HG02884 (cell line): ENCODE measurements at regions not wholly inside any gene's neighbourhood (a gene's known extent, or its start where the extent isn't known, plus 50 kb on each side); places are given as distances from the start of the nearest gene placed in this dataset.

Experiments
- ATAC-seq: cut with Tn5 transposase; IDR thresholded peaks from one replicate; pipeline ENCODE4 v1.9.1; 2021; ENCODE audit warnings: mild to moderate bottlenecking, moderate library complexity; ENCODE audit not compliant: unreplicated experiment

DNA sequence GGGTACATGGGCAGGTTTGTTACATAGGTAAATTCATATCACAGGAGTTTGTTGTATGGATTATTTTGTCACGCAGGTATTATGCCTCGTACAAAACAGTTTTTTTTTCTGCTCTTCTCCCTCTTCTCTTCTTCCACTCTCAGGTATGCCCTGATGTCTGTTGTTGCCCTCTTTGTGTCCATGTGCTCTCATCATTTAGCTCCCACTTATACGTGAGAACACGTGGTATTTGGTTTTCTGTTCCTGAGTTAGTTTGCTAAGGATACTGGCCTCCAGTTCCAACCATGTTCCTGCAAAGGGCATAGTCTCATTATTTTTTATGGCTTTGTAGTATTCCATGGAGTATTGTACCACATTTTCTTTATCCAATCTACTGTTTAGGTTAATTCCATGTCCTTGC is 65.7 kb downstream of the UNC5CL start:
- no peak for ATAC-seq

DNA sequence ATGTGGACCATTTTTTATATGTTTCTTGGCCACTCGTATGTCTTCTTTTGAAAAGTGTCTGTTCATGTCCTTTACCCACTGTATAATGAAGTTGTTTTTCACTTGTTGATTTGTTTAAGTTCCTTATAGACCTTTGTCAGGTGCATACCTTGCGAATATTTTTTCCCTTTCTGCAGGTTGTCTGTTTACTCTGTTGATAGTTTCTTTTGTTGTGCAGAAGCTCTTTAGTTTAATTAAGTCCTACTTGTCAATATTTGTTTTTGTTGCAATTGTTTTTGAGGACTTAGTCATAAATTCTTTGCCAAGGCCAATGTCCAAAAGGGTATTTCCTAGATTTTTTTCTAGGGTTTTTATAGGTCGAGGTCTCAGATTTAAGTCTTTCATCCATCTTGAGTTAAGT is 66.2 kb downstream of the UNC5CL start:
- ATAC-seq = no peak

DNA sequence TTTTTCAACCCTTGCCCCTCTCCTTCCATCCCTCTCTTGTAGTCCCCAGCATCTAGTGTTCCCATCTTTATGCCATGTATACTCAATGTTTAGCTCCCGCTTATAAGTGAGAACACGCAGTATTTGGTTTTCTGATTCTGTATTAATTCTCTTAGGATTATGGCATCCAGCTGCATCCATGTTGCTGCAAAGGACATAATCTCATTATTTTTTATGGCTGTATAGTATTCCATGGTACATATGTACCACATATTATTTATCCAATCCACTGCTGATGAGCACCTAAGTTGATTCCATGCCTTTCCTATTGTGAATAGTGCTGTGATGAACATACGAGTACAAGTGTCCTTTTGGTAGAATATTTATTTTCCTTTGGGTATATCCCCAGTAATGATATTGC is 66.8 kb downstream of the UNC5CL start:
- ATAC-seq = no peak

DNA sequence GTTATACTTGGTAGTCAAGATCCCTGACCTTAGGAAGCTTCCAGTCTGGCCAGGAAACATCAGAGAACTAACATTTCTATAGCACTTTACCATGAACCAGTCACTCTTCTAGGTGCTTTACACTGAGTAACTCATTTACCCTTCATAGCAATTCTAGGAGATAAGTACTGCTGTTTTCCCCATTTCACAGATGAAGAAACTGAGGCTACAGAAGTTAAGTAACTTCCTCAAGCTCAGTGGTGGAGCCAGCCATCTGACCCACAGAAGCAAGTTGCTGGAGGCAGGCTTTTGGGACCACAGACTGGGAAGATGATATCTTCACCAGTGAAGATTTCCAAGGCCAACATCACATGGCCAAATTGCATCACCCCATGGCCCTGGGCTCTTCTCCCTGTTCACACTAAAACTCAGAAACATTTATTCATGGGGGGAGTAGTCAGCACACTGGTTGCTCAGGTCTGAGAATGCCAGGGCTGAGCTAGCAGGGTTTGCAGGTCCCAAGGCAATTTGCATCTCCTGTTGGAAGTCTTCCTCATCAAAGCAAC is 70.3 kb downstream of the UNC5CL start:
- no peak for ATAC-seq

DNA sequence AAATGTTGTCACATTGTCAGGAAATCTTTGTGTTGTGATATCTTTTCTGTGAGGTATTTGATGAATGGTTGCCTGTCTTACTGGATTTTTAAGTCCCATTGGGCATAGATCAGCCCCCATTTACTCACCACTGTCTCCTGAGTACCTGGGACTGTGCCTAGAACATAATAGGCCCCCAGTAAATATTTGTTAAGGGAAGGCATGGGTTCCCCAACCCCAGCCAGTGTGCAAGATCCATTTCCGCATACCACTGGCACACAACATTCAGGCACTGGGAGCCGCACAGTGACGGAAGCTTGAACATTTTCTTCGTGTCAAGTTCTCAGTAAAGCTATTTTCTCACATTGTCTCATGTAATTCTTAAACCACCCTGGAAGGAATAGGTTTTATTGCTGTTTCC is 72.2 kb downstream of the UNC5CL start:
- no peak for ATAC-seq

DNA sequence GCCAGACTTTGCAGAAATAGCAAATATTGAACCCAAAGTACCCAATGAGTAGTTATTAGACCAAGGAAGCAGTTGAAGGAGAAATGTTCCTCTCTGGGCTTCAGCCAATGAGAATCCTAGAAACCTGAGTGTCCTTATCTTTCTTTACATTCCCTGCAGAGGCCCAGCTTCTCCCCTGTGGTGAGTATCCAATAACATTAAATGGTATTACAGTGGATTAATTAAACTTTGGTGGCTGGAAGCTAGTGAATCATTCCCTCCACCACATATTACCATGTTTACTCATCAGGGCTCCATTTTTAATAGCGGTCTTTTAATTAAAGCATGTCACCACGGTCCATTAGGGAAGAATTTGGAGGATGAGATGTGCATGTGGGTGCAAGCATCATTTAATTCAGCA is 74.0 kb downstream of the UNC5CL start:
- ATAC-seq = no peak

DNA sequence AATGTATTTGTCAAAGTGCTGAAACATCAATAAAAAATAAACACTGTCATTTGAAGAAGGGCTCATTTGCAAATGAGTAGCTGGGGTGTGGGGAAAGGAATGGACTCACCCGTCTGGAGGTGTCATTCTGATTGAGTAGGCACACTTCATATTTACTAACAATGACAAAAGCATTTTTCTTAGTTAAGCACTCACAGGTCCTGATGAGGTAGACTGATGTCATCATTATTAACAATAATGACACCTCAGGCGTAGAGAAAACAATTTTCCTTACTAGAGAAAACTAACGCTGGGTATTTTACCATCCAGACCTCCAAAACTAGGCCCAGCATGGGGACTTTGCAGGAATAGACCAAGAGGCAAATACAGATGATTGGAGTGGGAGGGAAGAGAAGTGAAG is 76.0 kb downstream of the UNC5CL start:
- no peak for ATAC-seq

DNA sequence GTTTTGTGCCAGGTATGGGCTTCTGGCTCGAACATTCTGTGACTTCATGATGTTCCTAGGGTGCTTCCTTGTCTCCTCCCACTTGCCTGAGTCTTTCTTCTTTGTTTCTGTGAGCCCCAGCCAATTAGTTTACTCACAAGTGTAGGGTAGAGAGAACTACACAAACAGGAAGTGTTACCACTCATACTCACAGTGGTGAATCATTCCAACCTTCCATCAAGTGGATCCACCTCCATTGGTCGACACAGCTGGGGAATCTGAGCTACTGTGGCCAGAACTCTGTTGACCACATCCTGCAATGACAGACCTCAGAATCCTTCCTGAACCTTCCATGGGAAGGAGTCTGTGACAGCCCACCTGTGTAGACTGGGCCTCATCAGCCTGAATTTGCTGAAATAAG is 76.8 kb downstream of the UNC5CL start:
- ATAC-seq = no peak

DNA sequence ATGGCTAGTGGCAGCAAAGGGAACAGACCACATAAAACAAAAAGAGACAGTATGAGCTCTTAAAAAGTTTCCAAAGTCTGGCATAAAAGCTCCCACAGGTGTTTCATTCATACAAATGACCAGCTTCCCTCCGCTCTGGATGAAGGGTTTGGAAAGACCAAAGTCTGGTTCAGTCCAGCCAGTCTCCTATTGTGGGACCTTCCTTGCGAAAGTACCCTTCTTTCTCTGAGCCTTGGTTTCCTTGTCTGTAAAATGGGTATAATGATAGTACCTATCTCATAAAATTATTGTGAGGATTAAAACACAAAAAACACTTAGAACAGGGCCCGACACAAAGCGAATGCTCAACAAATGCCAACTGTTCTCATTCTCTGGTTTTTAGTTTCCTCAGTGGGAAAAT is 77.2 kb downstream of the UNC5CL start:
- no peak for ATAC-seq

DNA sequence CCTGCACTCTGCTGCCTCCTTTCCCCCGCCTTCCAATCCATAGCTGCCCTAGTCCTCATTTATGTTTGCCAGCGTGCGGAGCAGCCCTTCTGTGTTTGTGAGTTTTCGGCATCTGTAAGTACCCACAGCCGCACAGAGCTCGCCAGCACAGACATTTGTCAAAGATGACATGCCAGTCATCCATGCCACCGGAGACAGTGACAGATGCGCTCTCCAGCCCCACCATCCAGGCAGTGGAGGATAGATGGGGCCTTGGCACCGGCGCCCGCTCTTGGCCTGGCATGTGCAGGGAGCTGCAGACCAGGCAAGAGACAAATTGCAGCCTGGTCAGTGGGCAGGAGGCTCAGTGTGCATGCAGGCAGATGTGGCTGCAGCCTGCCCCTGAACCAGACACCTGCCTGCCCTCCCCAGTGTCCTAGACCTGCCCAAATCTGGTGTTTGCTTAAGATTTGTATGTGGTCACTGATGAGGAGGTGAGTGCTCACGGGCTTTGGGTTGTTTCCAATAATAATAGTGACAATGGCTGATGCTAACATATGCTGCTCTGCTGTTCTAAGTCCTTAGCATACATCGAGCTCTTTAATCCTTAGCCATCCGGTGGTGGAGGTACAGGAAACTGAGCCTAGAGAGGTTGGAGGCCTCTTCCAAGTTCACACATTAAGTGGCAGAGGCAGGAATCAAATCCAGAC is 78.1 kb downstream of the UNC5CL start:
- ATAC-seq = no peak

DNA sequence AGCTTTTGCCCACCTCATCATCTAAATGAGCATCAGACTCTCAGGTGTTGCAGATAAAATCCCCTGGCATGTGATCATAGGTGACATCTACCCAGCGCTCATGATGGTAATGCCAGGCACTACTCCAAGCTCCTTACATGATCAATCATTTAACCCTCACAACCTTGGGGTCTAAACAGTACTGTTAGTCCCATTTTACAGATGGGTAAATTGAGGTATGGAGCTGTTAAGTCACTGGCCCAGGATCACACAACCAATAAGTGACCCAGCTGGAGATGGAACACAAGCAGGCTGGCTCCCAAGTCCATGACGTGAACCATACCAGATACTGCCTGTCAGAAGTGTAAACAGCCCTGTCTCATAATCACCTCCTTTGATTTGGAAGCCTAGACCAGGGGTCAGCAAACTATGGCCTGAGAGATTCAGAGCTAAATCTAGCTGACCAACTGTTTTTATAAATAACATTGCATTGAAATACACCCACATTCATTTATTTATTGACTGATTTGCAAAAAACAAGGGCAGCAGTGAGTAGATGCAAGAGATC is 79.2 kb downstream of the UNC5CL start:
- ATAC-seq = no peak

DNA sequence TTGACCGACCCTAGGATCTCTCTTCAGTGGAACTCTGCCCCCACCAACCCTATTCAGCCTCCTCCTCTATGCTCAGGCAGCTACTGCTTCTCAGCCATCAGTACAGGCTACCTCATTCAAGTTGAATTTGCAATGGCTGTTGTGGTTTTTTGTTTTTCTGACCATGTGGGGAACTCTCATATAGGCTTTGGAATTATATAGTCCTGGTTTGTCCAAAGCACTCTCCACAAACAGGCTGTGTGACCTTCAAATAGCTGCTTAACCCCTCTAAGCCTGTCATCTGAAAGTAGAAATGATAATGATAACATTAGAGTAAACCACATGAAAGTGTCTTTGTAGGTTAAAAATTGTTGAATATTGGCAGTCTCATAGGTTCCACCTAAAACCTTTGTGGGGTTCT is 80.3 kb downstream of the UNC5CL start:
- ATAC-seq = no peak

DNA sequence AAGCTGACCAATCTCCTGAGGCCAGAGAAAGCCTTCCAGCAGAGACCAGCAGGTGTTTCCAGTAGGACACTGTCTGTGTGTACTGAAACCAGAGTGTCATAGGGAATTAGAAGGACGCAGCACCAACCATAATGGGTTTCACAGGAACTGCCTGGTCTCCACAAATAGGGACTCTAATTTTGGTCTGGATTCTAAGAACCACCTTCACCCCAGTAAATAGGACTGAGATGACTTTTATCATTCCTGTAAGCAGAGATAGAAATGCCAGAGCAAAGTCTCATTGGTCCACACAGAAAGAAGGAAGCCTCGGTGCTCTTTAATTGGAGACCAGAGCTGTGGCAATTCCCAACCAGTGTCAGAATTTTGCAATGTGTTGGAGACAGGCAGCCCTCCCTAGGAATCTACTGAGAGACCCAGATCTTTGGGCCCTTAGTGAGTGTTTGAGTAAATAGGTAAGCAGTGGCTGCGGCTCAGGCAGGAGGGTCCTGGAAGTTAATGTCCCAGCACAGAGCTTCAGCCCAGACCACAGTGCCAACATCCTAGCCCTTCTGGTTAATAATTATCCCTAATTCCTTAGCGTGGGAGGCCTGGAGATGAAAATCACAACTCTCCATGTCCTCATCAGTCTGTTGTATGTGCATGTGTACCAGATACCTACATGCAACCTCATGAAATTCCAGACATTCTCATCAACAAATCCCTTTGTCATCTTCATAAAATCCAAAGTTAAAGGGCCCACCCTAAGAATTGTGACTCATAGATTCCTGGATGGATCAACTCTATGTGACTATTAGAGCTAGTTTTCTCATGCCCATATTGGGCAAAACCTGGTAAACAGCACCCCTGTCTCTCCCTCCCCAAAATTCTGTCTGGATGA is 81.2 kb downstream of the UNC5CL start:
- ATAC-seq = no peak

DNA sequence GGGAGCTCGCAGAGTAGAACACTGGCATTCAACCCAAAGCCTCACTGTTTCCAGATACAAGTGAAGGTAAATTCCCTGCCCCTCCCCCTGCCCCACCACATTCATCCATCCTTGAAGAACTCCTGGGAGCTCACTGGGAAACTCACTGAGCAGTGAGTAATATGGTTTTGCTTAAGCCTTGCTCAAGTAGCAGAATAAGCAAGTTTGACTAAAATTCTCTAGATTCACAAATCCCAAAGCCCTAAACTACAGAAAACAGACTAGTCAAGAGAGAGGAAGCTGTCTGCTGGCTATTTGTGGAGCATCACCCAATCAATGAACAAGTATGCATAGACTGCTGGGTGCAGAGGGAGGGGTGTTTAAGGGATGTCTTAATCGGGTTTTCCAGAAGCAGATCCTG is 82.1 kb downstream of the UNC5CL start:
- ATAC-seq = no peak

DNA sequence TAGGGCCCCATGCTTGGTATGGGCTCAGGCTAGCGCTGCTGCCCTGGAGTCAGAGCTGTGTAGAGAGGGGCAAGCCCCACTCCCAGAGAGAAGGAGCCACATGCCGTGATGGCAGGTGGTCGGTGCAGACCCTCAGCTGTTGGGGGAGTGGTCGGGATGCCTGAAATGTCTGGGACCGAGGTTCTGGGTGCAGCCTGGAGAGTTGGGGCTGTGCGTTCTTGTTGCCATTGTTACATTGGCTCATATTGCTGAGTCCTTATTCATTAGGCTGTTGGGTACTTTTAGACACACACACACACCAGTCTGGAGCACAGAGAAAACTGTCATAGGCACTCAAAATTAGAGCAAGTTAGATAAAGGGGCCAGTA is 83.9 kb downstream of the UNC5CL start:
- no peak for ATAC-seq

DNA sequence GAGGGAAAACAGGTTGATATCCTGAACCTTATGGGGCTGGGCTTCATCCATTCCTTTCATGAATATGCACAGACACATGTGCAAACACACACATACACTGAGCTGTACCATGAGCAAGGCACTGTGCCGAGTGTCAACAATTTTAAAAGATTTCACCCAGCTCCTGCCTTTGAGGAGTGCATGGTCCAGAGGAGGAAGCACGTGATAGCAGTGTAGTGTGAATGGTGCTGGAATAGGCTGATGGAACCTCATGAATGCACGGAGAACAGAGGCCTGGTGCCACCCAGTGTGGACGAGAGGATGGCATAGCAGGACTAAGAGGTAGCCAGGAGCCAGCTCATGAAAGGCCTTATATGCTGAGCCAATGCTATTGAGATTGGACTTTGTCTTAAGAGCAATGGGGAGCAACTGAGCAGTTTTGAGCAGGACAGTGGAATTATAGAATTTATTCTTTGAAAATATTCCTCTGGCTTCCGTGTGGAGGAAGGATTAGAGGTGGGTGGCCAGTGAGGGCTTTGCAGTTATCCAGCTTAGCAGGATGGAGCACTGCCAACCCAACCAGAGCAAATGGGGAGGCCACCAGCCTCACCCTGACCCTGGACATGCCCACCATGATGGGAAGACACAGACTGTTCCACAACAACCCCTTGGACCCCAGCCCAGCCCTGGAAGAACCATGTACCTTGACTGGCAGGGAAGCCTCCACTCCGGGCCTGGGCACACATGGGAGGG is 84.4 kb downstream of the UNC5CL start:
- ATAC-seq = no peak

DNA sequence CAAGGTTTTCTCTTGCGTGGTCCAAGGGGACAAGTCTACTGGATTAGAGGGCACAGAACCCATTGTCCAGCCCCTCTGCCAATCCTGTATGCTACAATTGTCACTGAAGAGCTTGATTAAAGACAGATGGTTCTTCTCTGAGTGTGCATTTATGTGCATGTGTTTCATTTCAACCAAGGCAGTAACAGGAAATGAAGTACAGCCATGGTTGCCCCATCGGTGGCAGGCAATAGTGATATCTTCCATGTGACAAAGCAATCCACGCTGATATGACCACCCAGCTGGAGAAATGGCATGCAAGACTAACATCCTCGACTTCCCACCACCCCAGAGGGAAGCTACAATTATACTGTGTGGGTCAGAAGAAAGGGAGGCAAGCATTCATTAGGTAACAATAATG is 85.5 kb downstream of the UNC5CL start:
- ATAC-seq = no peak

DNA sequence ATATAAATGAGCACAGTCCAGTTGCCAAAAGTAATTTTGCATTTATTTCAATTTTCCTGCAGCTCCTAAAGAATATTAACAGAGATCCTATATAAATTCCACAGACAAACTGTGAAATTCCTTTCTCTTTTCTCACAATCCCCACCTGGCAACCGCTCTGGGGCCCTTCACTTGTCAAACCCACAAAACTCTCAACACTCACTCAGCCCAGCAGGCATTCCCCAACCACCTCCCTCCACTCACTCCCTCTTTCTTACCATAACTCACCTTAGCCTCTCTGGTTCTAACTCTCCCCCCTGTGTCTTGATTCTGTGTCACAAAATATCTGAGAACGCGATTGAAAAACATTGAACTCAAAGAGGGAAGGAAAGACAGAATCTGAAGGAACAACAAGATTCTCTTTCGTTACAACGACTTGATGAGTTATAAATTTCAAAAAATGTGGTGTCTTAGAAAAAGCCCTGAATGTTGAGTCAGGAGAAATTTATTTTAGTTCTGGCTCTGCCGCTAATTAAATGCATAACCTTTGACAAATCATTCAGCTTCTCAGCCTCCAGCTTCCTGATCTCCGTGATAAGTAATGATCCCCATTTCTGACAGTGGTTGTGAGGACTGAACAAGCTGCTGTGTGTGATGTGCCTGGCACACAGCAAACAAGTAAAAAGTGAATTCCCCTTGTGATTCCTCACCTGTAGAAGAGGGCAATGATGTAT is 87.9 kb downstream of the UNC5CL start:
- no peak for ATAC-seq

DNA sequence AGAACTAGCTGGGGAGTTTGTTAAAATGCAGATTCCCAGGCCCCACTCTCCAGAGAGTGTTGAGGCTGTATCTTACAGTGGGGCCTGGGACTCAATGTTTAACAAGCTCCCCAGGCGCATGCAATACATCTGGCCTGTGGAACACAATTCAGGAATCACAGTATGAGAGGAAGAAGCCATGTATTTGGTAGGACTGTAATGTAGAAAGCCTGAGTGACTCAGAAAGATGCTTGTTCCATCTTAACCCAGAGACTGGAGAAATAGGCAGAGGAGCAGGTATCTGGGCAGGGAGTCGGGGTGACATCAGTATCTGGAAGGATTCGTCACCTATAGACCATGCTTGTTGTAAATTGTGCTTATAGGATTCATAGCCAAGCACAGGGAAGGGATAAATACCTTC is 90.5 kb downstream of the UNC5CL start:
- ATAC-seq = no peak

DNA sequence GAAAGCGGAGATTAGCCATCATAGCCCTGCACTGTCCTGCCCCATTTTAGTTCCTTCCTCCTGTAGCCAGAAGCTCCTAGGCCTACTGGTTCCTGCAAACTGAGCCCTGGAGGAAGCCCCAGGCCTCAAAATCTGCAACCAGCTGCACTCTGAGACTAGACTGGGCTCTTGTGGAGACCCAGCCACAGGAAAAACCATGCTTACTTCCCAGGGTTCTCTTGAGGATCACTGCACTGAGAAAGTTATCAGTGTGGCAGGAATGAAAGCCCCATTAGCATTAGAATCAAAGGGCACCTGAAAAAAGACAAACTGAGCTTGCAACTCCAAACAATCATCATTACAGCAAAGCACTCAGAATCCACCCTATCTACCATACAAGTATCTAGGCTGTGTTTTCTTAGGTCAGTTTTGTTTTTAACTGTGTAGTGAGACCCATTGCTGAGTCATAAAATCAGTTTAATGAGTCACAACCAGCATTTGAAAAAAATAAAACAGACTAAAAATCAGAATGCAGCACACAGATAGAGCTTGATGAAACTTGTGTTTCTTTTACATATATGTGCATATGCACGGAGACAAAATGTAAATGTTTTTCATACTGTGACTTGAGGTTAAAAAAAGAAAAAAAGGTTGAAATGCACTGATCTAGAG is 91.0 kb downstream of the UNC5CL start:
- no peak for ATAC-seq
